ENCODE measurements at regions not wholly inside any gene's neighbourhood (a gene's known extent, or its start where the extent isn't known, plus 50 kb on each side); places are given as distances from the start of the nearest gene placed in this dataset.

GRCh38 chr2:104433657-104434056, 420.3 kb upstream of the POU3F3 start:
- DNase-seq (ENCODE audit: low spot score) (no peak), FAIRE-seq (no peak)

DNA sequence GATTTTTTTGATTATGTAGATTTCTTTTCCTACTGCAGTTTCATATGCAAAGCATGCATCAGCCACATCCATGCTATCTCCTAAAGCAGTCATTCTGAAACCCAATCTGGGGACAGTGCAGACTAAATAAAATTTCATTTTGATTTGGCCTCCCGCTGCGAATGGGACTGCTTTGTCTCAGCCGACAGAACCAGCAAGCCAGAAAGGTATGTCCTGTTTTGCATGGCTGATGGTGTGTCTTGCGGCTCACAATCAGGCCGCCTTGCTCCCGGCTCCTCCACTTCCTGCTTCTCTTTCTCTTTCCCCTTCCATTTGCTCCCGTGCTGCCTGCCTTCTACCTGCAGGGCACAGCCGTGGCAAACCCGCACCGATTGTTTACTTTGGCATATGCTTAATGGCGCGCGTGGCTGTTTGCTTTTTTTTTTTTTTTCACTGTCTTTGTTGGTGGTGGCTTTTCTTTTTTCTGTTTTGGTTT, 419.6 kb upstream of the POU3F3 start:
- FAIRE-seq (no peak), DNase-seq (ENCODE audit: low spot score) (peak; percentile 25)

GRCh38 chr2:104434966-104435365, 418.9 kb upstream of the POU3F3 start:
- DNase-seq (ENCODE audit: low spot score) (no peak), FAIRE-seq (no peak)

DNA sequence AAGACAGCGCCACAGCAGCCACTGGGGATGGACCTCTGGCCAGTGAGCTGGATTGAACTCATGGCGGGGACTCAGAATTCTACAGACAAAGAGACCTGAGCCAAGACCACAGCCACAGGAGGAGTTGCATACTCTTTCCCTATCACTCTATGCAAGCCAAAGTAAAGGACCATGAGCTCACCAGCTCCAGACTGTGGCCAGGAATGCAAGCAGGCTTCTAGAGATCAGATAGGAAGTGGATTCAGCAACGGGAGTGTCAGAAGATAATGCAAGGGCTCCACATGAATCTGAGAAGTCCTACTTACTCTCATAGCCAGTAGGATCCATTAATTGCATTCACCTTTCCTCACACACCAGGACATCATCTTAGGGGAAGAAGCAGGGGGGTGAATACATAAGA, 415.4 kb upstream of the POU3F3 start:
- DNase-seq (ENCODE audit: low spot score) (no peak), FAIRE-seq (no peak)

DNA sequence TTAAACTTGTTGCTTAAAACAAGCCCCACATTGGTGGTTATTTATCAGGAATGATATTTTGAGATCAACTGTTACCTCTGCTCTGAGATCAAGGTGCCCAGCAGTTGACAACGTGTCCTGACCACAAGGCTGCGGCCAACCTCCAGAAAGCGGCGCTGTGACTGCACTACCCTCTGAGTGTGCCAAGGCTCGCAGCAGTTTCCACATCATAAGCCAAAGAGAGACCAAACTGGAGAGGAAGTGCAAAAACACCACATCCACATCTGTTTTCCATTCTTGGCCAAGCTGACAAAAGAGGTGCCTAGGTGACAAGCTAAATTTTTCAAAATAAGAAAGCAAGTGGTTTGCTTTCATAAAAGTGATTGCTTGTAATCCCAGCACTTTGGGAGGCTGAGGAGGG, 410.8 kb upstream of the POU3F3 start:
- no peak for DNase-seq (ENCODE audit: low spot score)
- FAIRE-seq: no peak

DNA sequence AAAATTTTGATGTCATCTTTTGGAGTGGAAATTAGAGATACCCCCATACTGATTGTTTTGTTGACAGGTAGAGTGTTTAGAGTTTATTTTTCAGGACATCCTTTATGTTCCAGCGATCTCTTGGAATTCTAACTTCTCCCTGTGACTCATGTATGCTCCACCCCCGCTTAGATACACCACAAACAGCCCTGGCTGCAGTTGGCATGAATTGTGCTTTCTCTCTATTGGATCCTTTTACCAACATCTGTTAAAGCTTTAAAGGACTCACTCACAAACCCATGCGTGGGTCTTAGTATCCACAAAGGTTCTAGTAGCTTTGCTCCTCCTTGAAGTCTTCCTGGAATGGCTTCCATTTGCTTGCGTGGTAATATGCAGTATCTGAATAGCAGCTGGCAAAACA, 409.5 kb upstream of the POU3F3 start:
- no peak for FAIRE-seq
- peak; percentile 30 for DNase-seq (ENCODE audit: low spot score)

- FAIRE-seq: no peak
- no peak for DNase-seq (ENCODE audit: low spot score)
Observed at GRCh38 chr2:104444889-104445288, 409.0 kb upstream of the POU3F3 start.

- FAIRE-seq: no peak
- DNase-seq (ENCODE audit: low spot score): no peak
Observed at GRCh38 chr2:104447831-104448434, 406.0 kb upstream of the POU3F3 start.

DNA sequence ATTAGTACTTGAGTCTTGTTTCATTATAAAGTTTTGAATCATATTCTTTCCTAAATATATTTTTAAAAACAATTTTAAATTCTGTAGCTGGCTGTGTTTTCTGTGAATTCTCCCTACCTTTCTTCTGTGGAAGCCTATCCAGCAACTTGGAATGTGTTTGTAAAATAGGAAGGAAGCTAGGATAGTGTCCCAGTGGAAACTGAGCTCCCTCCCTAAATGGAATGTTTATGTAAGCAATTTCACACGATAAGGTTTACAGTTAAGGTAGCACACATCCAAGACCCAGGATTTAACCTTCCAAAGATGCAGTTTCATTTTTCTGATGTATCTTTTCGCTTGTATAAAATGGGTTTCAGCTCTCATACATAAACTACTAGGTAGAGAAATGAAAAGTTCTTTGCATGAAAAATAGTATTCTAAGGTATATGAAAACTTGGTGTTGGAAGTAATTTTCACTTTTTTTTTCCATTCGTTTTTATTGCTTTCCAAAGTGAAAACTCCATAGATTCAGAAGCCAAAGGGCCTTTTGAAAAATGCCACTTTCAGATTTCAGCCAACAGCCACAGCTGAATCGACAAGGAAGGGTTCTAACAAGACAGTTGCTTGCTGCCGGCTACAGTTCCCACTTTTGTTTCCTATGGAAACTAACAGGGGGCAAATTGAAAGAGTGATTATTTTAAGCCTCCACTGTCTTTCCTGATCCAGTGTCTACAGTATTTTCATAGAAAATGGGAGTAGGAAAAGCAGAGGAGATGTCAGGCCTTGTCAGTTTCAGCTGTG, 405.1 kb upstream of the POU3F3 start:
- FAIRE-seq: no peak
- DNase-seq (ENCODE audit: low spot score): no peak

- DNase-seq (ENCODE audit: low spot score) (no peak), FAIRE-seq (no peak)
Observed at GRCh38 chr2:104452558-104452957, 401.4 kb upstream of the POU3F3 start.

DNA sequence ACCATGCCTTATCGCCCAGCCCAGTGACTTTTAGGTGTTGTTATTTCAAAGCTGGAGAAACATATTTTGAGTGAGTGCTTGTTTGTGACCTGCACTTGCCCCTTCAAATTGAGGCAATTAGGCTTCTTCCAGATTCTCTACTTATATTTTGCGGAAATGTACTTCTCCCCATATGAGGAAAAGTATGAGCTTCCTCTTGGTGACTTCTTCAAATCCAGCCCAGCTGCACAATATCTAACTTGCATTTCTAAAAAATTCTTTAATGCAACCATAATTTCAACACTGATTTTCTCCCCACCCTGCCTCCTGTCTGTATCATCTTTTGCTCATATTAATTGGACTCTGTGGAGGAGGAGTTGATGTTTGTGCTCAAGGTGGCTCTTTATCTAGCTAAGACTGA, 391.2 kb upstream of the POU3F3 start:
- no peak for DNase-seq (ENCODE audit: low spot score)

GRCh38 chr2:104465981-104466380, 387.9 kb upstream of the POU3F3 start:
- no peak for DNase-seq (ENCODE audit: low spot score)
- no peak for FAIRE-seq

More for the DNA sequence above, 391.2 kb upstream of the POU3F3 start:
- FAIRE-seq: no peak

GRCh38 chr2:104468846-104469245, 385.1 kb upstream of the POU3F3 start:
- FAIRE-seq (no peak), DNase-seq (ENCODE audit: low spot score) (no peak)

DNA sequence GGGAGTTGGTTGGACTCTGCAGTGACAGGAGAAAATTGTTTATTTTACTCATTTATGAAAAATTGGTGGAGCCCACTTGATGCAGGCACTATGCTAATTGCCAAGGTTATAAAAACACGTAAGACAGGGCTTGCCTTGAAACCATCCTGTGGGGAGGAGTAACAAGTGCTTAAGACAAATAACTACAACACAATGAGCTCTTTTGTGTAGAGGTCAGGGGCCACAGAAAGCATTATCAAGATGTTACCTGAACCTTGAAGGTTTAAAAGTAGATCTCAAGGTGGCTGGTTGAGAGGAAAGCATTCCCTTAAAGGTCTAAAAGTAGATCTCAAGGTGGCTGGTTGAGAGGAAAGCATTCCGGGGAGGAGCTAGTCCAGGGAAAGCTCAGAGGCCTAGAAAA, 381.8 kb upstream of the POU3F3 start:
- FAIRE-seq: no peak

DNA sequence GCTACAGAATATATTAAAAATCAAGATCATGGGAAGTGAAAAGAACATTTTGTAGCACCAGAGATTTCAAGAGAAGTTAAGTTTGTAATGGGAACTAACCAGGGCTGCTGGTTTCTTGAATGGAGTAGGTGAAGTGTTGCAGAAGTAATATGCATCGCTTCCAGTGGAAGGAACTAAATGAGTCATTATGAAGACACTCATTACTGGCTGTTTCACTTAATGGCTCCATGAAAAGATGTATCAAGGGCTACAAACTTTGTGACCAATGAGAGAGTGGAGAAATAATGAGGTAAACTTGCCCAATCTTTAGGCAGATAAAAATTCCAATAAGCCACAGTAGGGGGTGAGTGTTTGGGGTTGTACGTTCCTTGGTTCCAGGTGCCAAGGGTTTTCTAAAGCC, 380.4 kb upstream of the POU3F3 start:
- no peak for DNase-seq (ENCODE audit: low spot score)

More for the DNA sequence above, 381.8 kb upstream of the POU3F3 start:
- no peak for DNase-seq (ENCODE audit: low spot score)

DNA sequence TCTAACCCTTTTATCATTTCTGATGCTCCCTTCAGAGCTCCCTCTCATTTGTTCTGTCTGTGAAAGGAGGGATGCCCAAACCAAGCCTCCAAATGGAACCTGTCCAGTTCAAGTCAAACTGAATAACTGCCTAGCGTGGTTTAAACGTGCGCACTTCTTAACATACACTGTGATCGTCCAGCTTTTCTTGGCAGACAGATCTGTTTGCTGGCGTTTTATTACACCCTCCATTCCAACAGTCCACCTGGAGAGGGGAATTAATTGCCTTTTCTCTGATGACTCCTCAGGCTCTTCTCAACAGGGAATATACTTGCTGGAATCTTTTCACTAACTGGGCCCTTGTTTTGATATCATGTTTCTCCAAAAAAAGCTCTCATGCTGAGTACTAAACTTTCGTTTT, 379.2 kb upstream of the POU3F3 start:
- DNase-seq (ENCODE audit: low spot score) (no peak), FAIRE-seq (no peak)

More for the DNA sequence above, 380.4 kb upstream of the POU3F3 start:
- no peak for FAIRE-seq

DNA sequence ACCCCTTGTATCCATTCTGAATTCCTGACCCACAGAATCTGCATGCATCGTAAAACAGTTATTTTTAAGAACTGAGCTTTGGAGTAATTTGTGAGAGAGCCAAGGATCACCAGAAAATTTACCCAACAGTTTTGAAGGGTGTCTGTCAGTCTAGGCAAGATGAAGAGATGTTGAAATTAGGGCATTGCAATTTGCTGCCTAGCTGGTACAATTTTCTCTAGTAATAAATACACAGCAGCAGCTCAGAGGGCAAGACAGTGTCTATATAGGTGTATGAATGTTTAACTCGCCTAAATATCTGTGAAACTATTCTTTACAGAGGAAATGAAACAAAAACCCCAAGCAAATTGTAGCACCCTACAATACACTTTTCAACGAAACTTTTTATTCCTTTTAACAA, 377.8 kb upstream of the POU3F3 start:
- FAIRE-seq (no peak), DNase-seq (ENCODE audit: low spot score) (no peak)

- no peak for FAIRE-seq
- DNase-seq (ENCODE audit: low spot score): no peak
Observed at GRCh38 chr2:104476563-104476988, 377.3 kb upstream of the POU3F3 start.

- DNase-seq (ENCODE audit: low spot score): no peak
- FAIRE-seq: no peak
Observed at GRCh38 chr2:104481341-104481740, 372.6 kb upstream of the POU3F3 start.

DNA sequence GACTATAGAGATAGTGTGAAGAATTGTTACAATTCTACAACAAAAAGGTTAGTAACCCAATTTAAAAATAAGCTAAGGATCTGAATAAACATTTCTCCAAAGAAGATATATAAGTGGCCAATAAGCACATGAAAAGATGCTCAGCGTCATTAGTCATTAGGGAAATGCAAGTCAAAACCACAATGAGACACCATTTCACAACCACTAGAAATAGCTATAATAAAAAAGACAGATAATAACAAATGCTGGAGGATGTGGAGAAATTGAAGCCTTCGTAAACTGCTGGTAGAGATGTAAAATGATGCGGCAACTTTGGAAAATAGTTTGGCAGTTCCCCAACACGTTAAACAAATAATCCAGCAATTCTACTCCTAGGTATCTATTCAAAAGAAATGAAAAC, 366.5 kb upstream of the POU3F3 start:
- FAIRE-seq (no peak), DNase-seq (ENCODE audit: low spot score) (no peak)

DNA sequence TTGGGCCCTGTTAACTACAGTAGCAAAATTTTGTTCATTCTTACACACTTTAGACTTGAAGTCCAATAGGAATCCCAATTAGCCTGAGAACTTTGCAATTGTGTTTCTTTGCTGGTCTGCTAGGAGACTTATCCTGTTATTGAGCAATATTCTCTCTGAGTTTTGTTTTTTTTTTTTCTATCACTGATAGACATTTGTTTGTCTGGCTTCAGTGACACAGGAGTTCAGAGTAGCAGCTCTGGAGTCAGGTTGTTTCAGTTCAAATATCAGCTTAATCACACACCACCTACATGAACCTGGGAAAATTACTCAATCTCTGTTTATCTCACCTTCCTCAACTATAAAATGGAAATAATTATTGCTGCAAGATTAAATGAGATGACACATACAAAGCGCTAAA, 360.2 kb upstream of the POU3F3 start:
- DNase-seq (ENCODE audit: low spot score): no peak

GRCh38 chr2:104501342-104501741, 352.6 kb upstream of the POU3F3 start:
- FAIRE-seq: no peak
- DNase-seq (ENCODE audit: low spot score): no peak

More for the DNA sequence above, 360.2 kb upstream of the POU3F3 start:
- no peak for FAIRE-seq

DNA sequence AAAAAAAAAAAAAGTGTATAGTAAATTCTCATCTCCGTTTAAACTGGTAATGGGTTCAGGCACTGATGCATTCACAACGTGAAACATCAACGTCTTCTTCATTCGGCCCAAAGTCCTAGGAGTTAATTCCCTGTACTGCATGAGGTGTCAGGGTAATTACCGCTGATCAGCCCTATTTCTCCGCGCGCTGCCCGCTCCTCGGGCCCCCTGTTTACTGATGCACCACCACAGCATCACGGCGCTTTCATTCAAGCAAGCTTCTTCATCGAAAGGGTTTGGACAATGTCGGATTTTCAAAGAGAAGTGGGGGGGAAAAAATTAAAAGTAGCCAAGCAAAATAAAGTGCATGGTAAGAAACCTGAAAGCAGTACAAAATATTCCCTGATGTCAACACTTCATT, 352.0 kb upstream of the POU3F3 start:
- DNase-seq (ENCODE audit: low spot score) (no peak), FAIRE-seq (no peak)
